Caco-2 (cell line): ENCODE measurements at regions not wholly inside any gene's neighbourhood (a gene's known extent, or its start where the extent isn't known, plus 50 kb on each side); places are given as distances from the start of the nearest gene placed in this dataset.

Experiments used
- BruUV-seq: library from RNA; stranded (reverse); fragments of 400-500 nt; replicated peaks from 2 replicates; lab custom pipeline; 2021; lab: Mats Ljungman, UMichigan
- CTCF ChIA-PET: fragments of 300-600 bp; sonication (Branson Sonifier 250); formaldehyde crosslinking; loops from one replicate; lab custom pipeline; 2022; ENCODE audit warnings: antibody characterized with exemption; lab: Charles Lee
- POLR2A ChIA-PET: fragments of 300-600 bp; sonication (Branson Sonifier 250); formaldehyde crosslinking; loops from one replicate; lab custom pipeline; 2022; ENCODE audit warnings: antibody characterized with exemption; lab: Charles Lee
- DNase-seq, 2 experiments: peaks; one replicate each; pipeline versions ENCODE4 v3.0.0 to v3.0.0-alpha.2; 2020 to 2022
- H3K27me3 ChIP-seq: replicated peaks from 2 replicates; pipeline ENCODE4 v1.6.0; 2011; ENCODE audit warnings: low read length; ENCODE audit not compliant: control insufficient read depth, insufficient read depth
- H3K36me3 ChIP-seq: 2 replicates; pipeline ENCODE4 v1.5.1; 2011; ENCODE audit warnings: low read length; ENCODE audit not compliant: control insufficient read depth, insufficient read depth
- H3K4me1 ChIP-seq: fragments of 250-450 bp; sonication (Bioruptor Pico); 2 replicates; pipeline ENCODE4 v1.5.1; 2020; ENCODE audit warnings: mild to moderate bottlenecking
- H3K4me3 ChIP-seq: 2 replicates; pipeline ENCODE4 v1.5.1; 2011; ENCODE audit warnings: low read depth, mild to moderate bottlenecking, control low read depth, low read length
- H3K9me3 ChIP-seq: fragments of 250-450 bp; sonication (Bioruptor Pico); 2 replicates; pipeline ENCODE4 v1.5.1; 2020; ENCODE audit warnings: mild to moderate bottlenecking, moderate library complexity
- H3K27ac Mint-ChIP-seq: one replicate; pipeline ENCODE4 v1.8.0; 2022; ENCODE audit warnings: mixed read lengths; ENCODE audit not compliant: unreplicated experiment
- H3K27me3 Mint-ChIP-seq: one replicate; pipeline ENCODE4 v1.8.0; 2022; ENCODE audit warnings: mixed read lengths; ENCODE audit not compliant: insufficient read depth, unreplicated experiment
- H3K36me3 Mint-ChIP-seq: one replicate; pipeline ENCODE4 v1.8.0; 2022; ENCODE audit warnings: mild to moderate bottlenecking, mixed read lengths; ENCODE audit not compliant: insufficient read depth, unreplicated experiment
- H3K4me1 Mint-ChIP-seq: one replicate; pipeline ENCODE4 v1.8.0; 2022; ENCODE audit warnings: low read depth, mixed read lengths; ENCODE audit not compliant: unreplicated experiment
- H3K4me3 Mint-ChIP-seq: one replicate; pipeline ENCODE4 v1.8.0; 2022; ENCODE audit warnings: mild to moderate bottlenecking, moderate library complexity, mixed read lengths; ENCODE audit not compliant: unreplicated experiment
- H3K9me3 Mint-ChIP-seq: one replicate; pipeline ENCODE4 v1.8.0; 2022; ENCODE audit warnings: mixed read lengths; ENCODE audit not compliant: unreplicated experiment
- CTCF ChIP-seq, 2 experiments: fragments of 200-600 bp in 1 of 2; IDR thresholded peaks; 1 replicate in 1 of 2; 2 replicates in 1 of 2; pipeline versions ENCODE4 v1.5.1 to v1.8.0; 2011 to 2022; ENCODE audit warnings: antibody characterized with exemption in 1 of 2, control low read depth in 1 of 2, inconsistent platforms in 1 of 2, low read depth in 1 of 2, low read length in 1 of 2, mild to moderate bottlenecking in 1 of 2, moderate library complexity in 1 of 2; ENCODE audit not compliant: insufficient read depth in 1 of 2, severe bottlenecking in 1 of 2, unreplicated experiment in 1 of 2
- intact Hi-C: fragments of 100-400 bp; cut with micrococcal nuclease; formaldehyde crosslinking; loops from one replicate; pipeline ENCODE4 v1.10.0; 2022; ENCODE audit not compliant: unreplicated experiment

DNA sequence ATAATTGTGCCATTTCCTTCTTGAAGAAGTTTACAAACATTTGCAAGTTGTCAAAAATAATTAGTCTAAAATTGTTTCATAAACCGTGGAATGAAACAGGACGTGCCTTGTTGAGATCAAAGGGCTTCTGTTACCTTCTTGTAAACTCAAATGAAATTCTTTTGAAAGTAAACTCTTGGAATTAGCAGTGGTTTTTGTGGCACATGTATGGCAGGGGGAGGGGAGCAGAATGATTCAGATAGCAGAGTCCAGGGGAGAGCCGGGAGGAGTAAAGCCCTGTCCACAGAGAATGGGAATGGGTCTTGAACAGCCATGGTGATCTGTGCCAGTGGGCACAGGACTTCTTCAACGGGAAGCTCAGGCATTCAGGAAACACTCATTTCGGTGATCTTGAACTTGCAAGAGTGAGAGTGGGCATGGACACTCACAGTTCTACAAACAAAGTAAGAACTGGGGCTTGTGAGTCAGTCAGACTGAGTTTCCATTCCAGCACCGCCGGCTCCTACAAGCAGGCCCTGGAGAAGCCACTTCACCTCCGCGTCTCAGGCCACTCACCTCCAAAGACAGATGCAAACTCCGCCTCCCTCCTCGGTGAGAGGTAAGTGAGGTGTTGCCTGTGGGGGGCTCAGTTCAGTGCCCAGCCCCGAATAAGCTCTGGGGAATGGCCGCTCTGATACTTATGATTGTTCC lies 143.1 kb downstream of the CDH26 start:
- Mint-ChIP-seq H3K9me3 (peaks cover 17% of the 10 kb centered on the region), H3K4me3 (no peak overlapping the region), H3K36me3 (no peaks in the 10 kb centered on the region), H3K27me3 (peaks cover 14% of the 10 kb centered on the region), H3K27ac (no peak overlapping the region), H3K4me1 (no peaks in the 10 kb centered on the region)
- intact Hi-C loops, result no loop called here
- H3K4me3 ChIP-seq, result no peak overlapping the region
- 0 out of 2 replicates have a peak, but pooled peaks cover 1% of the 10 kb centered on the region for H3K27me3 ChIP-seq
- BruUV-seq, result no TSS peak
- no peaks in the 10 kb centered on the region for H3K4me1 ChIP-seq
- no peaks in the 10 kb centered on the region for H3K9me3 ChIP-seq
- DNase-seq, result no peak
- ChIA-PET POLR2A (no interaction called here), CTCF (interaction anchor here (0.6 to 1.3 kb wide), 2 partner anchors 44 to 262 kb away, joined by 3 to 5 read pairs; no protein-coding TSS in a partner anchor)
- H3K36me3 ChIP-seq, result no peaks in the 10 kb centered on the region
- no peak for TF ChIP-seq CTCF (IDR thresholded peaks at IDR 0.05; ENCODE audit: insufficient read depth in 1 of 2, low read depth in 1 of 2, low read length in 1 of 2, severe bottlenecking in 1 of 2, unreplicated experiment in 1 of 2)

DNA sequence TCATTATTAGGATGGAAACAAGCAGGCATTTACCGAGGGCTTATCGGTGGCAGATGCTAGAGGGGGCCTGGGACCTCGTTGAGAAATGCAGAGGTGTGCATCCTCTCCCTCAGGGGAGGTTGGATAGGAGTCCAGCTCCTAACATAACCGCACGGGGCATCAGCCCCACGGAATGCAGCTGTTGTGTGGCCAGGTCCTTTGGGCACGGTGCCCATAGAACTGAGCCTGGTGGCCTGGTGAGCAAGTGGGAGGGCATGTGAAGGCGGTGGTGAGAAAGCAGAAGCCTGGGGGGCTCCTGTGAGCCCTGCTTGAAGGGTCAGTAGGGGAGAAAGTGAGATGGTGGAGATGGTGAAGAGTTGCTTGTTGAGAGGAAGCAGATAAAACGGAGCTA lies 143.7 kb downstream of the CDH26 start:
- H3K36me3 ChIP-seq, result no peaks in the 10 kb centered on the region
- H3K9me3 ChIP-seq, result no peaks in the 10 kb centered on the region
- no peak overlapping the region for H3K4me3 ChIP-seq
- H3K36me3 Mint-ChIP-seq, result no peaks in the 10 kb centered on the region
- no TSS peak for BruUV-seq
- 0 out of 2 replicates have a peak, but pooled peaks cover 1% of the 10 kb centered on the region for H3K27me3 ChIP-seq
- no peak overlapping the region for H3K27ac Mint-ChIP-seq
- intact Hi-C loops, result no loop called here
- H3K4me3 Mint-ChIP-seq, result no peak overlapping the region
- CTCF ChIA-PET, result interaction anchor here (0.6 to 1.3 kb wide), 2 partner anchors 44 to 1127 kb away, joined by 3 to 4 read pairs; no protein-coding TSS in a partner anchor
- H3K4me1 Mint-ChIP-seq, result no peaks in the 10 kb centered on the region
- H3K4me1 ChIP-seq, result no peaks in the 10 kb centered on the region
- no peak for TF ChIP-seq CTCF (IDR thresholded peaks at IDR 0.05; ENCODE audit: insufficient read depth in 1 of 2, low read depth in 1 of 2, low read length in 1 of 2, severe bottlenecking in 1 of 2, unreplicated experiment in 1 of 2)
- H3K27me3 Mint-ChIP-seq, result peaks cover 10% of the 10 kb centered on the region
- POLR2A ChIA-PET, result no interaction called here
- peaks cover 17% of the 10 kb centered on the region for H3K9me3 Mint-ChIP-seq
- DNase-seq, result no peak

- Histone ChIP-seq H3K4me3 (no peak overlapping the region), H3K9me3 (no peaks in the 10 kb centered on the region), H3K27me3 (peaks cover 1% of the 10 kb centered on the region; the same call in 1 of the 2 replicates), H3K36me3 (no peaks in the 10 kb centered on the region), H3K4me1 (no peaks in the 10 kb centered on the region)
- peak in 1 of 2 experiments; percentile 30 for DNase-seq
- Mint-ChIP-seq H3K9me3 (peaks cover 11% of the 10 kb centered on the region), H3K4me1 (no peaks in the 10 kb centered on the region), H3K27me3 (peaks cover 8% of the 10 kb centered on the region), H3K4me3 (no peak overlapping the region), H3K36me3 (no peaks in the 10 kb centered on the region), H3K27ac (no peak overlapping the region)
- ChIA-PET POLR2A (no interaction called here), CTCF (interaction anchor here (0.6 to 1.3 kb wide), 2 partner anchors 45 to 1128 kb away, joined by 3 to 4 read pairs; no protein-coding TSS in a partner anchor)
- BruUV-seq, result no TSS peak
- intact Hi-C loops, result no loop called here
- no peak for TF ChIP-seq CTCF (IDR thresholded peaks at IDR 0.05; ENCODE audit: insufficient read depth in 1 of 2, low read depth in 1 of 2, low read length in 1 of 2, severe bottlenecking in 1 of 2, unreplicated experiment in 1 of 2)
Measured at GRCh38 chr20:60102665-60103210, 144.5 kb downstream of the CDH26 start.
